ENCODE measurements at regions not wholly inside any gene's neighbourhood (a gene's known extent, or its start where the extent isn't known, plus 50 kb on each side); places are given as distances from the start of the nearest gene placed in this dataset.

GRCh38 chr4:14478504-14478903, 523.8 kb upstream of the CPEB2 start:
- DNase-seq = no peak
- in situ Hi-C loops (cut with MboI; ENCODE audit: low pct_unique_long_range_greater_than_20kb, low sequenced_read_pairs) = no loop called here

GRCh38 chr4:14496408-14496807, 505.9 kb upstream of the CPEB2 start:
- in situ Hi-C loops (cut with MboI; ENCODE audit: low pct_unique_long_range_greater_than_20kb, low sequenced_read_pairs) = no loop called here

GRCh38 chr4:14496969-14497368, 505.3 kb upstream of the CPEB2 start:
- in situ Hi-C loops (cut with MboI; ENCODE audit: low pct_unique_long_range_greater_than_20kb, low sequenced_read_pairs) = no loop called here
- no peak for DNase-seq

More at GRCh38 chr4:14496408-14496807, 505.9 kb upstream of the CPEB2 start:
- no peak for DNase-seq

- no peak for DNase-seq
- in situ Hi-C loops (cut with MboI; ENCODE audit: low pct_unique_long_range_greater_than_20kb, low sequenced_read_pairs) = no loop called here
Observed at GRCh38 chr4:14504162-14504561, 498.1 kb upstream of the CPEB2 start.

GRCh38 chr4:14513471-14513870, 488.8 kb upstream of the CPEB2 start:
- DNase-seq = no peak
- in situ Hi-C loops (cut with MboI; ENCODE audit: low pct_unique_long_range_greater_than_20kb, low sequenced_read_pairs) = no loop called here

- in situ Hi-C loops (cut with MboI; ENCODE audit: low pct_unique_long_range_greater_than_20kb, low sequenced_read_pairs) = no loop called here
- DNase-seq = no peak
Observed at GRCh38 chr4:14515556-14515955, 486.7 kb upstream of the CPEB2 start.

- no peak for DNase-seq
- in situ Hi-C loops (cut with MboI; ENCODE audit: low pct_unique_long_range_greater_than_20kb, low sequenced_read_pairs) = no loop called here
Observed at GRCh38 chr4:14518136-14518535, 484.1 kb upstream of the CPEB2 start.

GRCh38 chr4:14520171-14520570, 482.1 kb upstream of the CPEB2 start:
- in situ Hi-C loops (cut with MboI; ENCODE audit: low pct_unique_long_range_greater_than_20kb, low sequenced_read_pairs) = no loop called here
- DNase-seq = no peak

GRCh38 chr4:14524276-14524675, 478.0 kb upstream of the CPEB2 start:
- in situ Hi-C loops (cut with MboI; ENCODE audit: low pct_unique_long_range_greater_than_20kb, low sequenced_read_pairs) = no loop called here
- no peak for DNase-seq

- in situ Hi-C loops (cut with MboI; ENCODE audit: low pct_unique_long_range_greater_than_20kb, low sequenced_read_pairs) = no loop called here
- no peak for DNase-seq
Observed at GRCh38 chr4:14528918-14529317, 473.4 kb upstream of the CPEB2 start.

GRCh38 chr4:14529653-14530052, 472.6 kb upstream of the CPEB2 start:
- peak; percentile 0 for DNase-seq
- in situ Hi-C loops (cut with MboI; ENCODE audit: low pct_unique_long_range_greater_than_20kb, low sequenced_read_pairs) = no loop called here

GRCh38 chr4:14532436-14532835, 469.8 kb upstream of the CPEB2 start:
- in situ Hi-C loops (cut with MboI; ENCODE audit: low pct_unique_long_range_greater_than_20kb, low sequenced_read_pairs) = no loop called here
- DNase-seq = no peak

- DNase-seq = no peak
- in situ Hi-C loops (cut with MboI; ENCODE audit: low pct_unique_long_range_greater_than_20kb, low sequenced_read_pairs) = no loop called here
Observed at GRCh38 chr4:14539246-14539645, 463.0 kb upstream of the CPEB2 start.

GRCh38 chr4:14545163-14545562, 457.1 kb upstream of the CPEB2 start:
- in situ Hi-C loops (cut with MboI; ENCODE audit: low pct_unique_long_range_greater_than_20kb, low sequenced_read_pairs) = no loop called here
- DNase-seq = no peak

- no peak for DNase-seq
- in situ Hi-C loops (cut with MboI; ENCODE audit: low pct_unique_long_range_greater_than_20kb, low sequenced_read_pairs) = no loop called here
Observed at GRCh38 chr4:14545807-14546206, 456.5 kb upstream of the CPEB2 start.

GRCh38 chr4:14552119-14552518, 450.2 kb upstream of the CPEB2 start:
- in situ Hi-C loops (cut with MboI; ENCODE audit: low pct_unique_long_range_greater_than_20kb, low sequenced_read_pairs) = no loop called here
- DNase-seq = no peak

GRCh38 chr4:14559646-14560045, 442.6 kb upstream of the CPEB2 start:
- no peak for DNase-seq
- in situ Hi-C loops (cut with MboI; ENCODE audit: low pct_unique_long_range_greater_than_20kb, low sequenced_read_pairs) = no loop called here

- in situ Hi-C loops (cut with MboI; ENCODE audit: low pct_unique_long_range_greater_than_20kb, low sequenced_read_pairs) = no loop called here
- no peak for DNase-seq
Observed at GRCh38 chr4:14560577-14560976, 441.7 kb upstream of the CPEB2 start.

GRCh38 chr4:14562901-14563300, 439.4 kb upstream of the CPEB2 start:
- DNase-seq = no peak
- in situ Hi-C loops (cut with MboI; ENCODE audit: low pct_unique_long_range_greater_than_20kb, low sequenced_read_pairs) = no loop called here

GRCh38 chr4:14564281-14564680, 438.0 kb upstream of the CPEB2 start:
- no peak for DNase-seq
- in situ Hi-C loops (cut with MboI; ENCODE audit: low pct_unique_long_range_greater_than_20kb, low sequenced_read_pairs) = no loop called here

- DNase-seq = no peak
- in situ Hi-C loops (cut with MboI; ENCODE audit: low pct_unique_long_range_greater_than_20kb, low sequenced_read_pairs) = no loop called here
Observed at GRCh38 chr4:14566518-14566917, 435.8 kb upstream of the CPEB2 start.

- DNase-seq = no peak
- in situ Hi-C loops (cut with MboI; ENCODE audit: low pct_unique_long_range_greater_than_20kb, low sequenced_read_pairs) = no loop called here
Observed at GRCh38 chr4:14568351-14568750, 433.9 kb upstream of the CPEB2 start.

All from KBM-7 (cell line).